HG03571 (cell line): ENCODE measurements at regions not wholly inside any gene's neighbourhood (a gene's known extent, or its start where the extent isn't known, plus 50 kb on each side); places are given as distances from the start of the nearest gene placed in this dataset.
"Not testable (repeated sequence)": the region's sequence is repeated elsewhere in the genome, so short reads cannot be mapped to it uniquely, and the experiment has no call there.

Source experiments
- ATAC-seq: cut with Tn5 transposase; IDR thresholded peaks from one replicate; pipeline ENCODE4 v1.9.1; 2021; ENCODE audit not compliant: unreplicated experiment

DNA sequence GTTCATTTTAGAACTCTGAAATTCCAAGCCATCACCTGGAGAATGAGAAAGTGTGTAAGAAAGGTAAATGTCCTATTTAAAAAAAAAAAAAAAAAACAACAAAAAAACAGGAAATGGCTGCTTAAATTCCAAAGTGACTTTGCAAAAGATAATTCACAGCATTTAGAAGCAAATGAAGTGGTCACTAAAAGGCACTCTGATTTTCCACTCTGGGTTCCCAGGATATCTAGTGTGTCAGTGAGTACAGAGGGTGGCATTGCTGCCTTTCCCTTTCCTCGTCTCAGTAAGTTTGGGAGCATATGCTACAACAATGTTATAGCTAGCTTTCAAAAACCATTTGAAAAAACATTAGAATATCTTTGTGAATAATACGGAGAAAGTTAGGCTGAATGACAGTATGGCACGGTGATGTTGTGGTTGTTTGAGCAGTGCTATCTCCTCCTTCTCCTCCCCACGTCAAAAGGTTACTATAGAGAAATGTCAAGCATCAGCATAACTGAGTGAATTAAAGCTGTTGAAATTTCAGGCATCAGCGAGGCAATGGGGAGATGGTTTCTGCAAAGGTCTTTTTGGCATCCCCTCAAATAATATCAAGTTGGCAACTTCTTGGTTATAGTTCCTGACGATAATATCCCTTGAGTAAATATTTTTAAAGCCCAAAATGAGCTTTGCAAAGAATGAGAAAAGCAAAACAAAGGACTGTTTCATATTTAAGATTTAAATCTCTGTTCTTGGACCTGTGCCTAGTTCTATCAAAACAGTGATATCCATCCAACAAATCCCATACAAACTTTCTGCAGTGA is 164.5 kb upstream of the E2F7 start:
- ATAC-seq = no peak

DNA sequence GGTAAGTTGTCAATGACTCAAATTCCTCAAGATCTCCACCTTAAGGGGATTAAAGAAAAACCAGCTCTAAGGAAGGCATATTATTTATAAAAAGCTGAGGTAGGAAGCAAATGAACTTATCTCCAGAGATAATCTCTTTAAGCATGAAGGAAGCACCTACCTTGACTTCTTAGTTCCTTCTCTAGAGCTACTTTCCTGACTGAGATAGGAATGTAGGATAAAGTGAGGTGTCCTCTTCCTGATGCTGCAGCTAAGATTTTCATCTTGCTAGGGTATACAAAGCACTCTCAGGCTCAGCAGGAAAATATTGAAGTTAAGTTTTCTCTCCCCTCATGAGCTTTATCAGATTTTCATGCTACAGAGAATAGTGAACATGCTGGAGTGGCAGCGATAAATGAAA is 163.0 kb upstream of the E2F7 start:
- ATAC-seq = no peak

DNA sequence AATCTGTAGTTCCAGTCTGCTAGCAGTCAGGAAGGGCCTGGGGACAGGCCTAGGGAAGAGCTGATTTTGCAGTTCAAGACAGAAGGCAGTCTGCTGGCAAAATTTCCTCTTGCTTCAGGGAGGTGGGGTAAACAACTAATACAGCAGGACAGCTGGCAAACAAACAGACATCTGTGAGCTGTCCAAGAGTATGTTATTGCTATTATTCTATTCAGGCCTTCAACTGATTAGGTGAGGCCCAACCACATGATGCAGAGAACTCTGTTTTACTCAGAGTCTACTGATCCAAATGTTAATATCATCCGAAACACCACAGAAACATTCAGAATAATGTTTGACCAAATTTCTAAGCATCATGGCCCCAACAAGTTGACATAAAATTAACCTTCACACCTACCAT is 161.0 kb upstream of the E2F7 start:
- ATAC-seq = no peak

DNA sequence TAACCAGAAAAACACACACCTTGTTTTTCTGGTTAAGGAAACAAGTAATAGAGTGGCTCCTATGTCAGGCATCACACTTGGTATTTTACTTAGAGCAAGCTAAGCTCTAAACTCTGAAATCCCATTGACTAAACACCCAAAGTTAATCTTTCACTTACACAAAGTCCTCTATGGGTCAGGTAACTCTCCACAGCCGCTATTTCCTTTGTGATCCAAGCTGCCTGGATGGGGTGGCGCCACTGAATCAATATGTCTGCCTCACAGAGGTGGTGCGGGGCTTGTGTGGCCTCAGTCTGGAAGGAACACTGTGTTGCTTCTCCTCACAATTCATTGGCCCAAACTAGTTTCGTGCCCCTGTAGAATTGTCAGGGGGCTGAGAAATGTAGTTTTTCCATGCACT is 160.0 kb upstream of the E2F7 start:
- ATAC-seq = no peak

DNA sequence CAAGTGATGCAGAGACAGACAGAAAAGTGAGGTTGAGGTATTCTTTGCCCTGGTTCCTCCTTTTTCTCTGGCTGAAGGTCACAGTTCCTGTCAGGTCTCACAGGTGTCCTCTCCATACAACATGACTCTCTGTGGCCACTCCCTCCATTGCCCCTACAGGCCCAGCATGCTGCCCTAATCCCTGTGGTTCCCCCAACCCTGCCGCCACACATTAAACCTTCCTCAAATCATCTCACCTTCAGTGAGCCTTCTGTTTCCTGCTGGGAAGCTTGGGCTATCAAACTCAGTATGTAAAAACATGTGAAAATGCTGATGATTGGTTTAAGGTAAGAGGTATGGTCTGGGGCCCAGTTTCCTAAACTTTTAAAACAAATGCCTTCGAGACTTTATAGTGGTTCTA is 159.0 kb upstream of the E2F7 start:
- ATAC-seq = no peak

DNA sequence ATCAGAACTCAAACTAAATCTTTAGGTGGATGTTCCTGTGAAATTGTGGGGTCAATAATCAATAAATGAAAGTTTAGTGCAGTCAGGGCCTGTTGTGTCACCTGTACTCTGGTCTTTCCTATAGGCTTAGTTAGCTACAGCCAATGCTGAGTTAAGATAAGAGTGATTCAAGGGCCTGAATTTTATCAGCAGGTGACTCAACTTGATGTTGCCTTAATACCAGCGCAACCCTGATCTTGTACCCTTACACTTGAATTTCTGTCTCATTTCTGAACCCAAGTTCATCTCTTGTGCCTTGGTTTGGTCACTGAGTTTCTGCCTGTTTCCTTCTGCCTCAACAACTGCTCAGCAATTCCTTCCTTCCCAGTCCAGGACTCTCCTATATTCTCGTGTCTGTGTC is 157.0 kb upstream of the E2F7 start:
- no peak for ATAC-seq

DNA sequence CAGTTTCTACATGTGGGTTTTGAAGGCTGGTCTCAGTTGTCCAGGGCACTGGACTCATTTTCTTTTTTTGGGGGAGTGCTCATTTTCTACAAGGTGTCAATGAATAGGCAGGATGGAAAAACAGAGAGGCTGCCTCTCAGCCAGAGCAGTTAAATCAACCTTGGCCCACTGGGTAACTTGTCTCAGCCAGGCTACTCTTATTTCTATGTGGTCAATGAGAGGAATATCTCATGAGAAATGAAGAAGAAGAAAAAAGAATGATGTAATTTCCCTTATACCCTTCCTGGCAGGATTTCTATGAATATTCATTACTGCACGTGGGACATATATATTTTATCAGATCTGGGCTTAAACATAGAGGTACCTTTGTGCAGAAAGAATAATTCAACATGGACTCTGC is 155.2 kb upstream of the E2F7 start:
- no peak for ATAC-seq

DNA sequence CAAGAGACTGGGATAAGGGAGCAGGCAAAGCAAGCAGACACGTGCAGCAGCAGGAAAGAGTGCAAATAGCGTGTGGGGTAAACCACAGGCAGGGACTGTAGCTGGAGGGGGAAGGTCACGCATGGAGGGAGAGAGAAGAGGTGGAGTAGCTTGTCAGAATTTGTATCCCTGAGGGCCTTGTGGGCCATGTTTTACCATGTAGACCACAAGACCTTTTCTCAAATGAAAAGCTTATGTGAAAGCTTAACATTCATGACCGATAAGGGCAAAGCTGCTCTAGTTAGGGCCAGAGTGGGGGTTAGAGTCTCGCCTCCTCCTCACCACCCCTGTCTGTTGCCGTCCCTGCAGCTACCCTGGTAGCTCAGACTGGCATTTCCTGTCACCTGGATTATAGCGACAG is 152.9 kb upstream of the E2F7 start:
- ATAC-seq = no peak

DNA sequence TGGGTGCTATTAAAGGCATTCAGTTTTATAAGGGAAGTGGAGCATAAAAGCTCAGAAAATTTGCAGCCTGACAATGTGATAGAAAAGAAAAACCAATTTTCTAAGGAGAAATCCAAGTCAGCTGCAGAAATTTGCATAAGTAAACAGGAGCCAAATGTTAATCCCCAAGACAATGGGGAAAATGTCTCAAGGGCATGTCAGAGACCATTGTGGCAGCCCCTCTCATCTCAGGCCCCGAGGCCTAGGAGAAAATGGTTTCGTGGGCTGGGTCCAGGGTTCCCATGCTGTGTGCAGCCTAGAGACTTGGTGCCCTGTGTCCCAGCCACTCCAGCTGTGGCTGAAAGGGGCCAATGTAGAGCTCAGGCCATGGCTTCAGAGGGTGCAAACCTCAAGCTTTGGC is 150.8 kb upstream of the E2F7 start:
- ATAC-seq = not testable (repeated sequence)

DNA sequence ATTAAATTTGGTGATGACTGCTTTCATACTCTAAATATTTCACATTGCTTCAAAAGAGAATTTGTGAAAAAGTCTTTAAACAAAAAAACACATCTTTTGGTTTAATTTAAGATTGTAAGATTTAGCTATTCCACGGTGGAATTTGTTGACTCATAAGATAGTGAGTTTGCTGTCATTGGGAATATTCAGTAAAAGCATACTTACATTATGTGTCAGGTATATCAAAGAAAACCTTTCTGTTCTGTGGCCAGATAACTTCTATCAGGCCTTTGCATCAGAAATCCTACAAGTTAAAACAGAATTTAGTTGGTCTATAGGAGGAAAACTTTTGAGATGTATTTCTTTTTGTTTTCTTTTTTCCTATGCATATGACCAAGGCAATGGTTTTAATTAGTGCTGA is 148.8 kb upstream of the E2F7 start:
- no peak for ATAC-seq

DNA sequence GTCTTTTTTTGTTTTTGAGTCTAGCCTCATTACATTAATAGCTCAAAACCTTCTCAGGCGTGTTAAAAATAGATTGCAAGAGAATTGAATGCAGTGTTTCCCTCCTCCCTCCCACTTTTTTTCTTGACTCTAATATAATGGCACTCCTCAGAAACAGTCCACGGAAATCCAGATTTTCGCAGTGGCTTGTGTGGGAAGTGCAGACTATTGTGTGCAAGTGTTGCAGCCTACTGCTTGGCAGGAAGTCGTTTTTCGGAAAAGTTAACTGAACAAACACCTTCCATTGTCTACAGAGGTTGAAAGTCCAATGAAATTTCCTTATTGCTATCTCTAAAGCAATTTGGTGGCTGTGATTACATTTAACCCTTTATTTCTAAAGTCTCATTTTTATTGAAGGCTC is 147.9 kb upstream of the E2F7 start:
- ATAC-seq = no peak

DNA sequence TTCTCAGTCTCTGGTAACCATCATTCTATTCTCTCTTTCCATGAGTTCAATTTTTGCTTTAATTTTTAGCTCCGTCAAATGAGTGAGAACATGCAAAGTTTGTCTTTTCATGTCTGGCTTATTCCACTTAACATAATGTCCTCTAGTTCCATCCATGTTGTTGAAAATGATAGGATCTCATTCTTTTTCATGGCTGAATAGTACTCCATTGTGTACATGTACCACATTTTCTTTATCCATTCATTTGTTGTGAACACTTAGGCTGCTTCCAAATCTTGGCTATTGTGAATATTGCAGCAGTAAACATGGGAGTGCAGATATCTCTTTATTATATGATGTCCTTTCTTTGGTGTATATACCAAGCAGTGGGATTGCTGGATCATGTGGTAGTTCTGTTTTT is 145.4 kb upstream of the E2F7 start:
- ATAC-seq = no peak

DNA sequence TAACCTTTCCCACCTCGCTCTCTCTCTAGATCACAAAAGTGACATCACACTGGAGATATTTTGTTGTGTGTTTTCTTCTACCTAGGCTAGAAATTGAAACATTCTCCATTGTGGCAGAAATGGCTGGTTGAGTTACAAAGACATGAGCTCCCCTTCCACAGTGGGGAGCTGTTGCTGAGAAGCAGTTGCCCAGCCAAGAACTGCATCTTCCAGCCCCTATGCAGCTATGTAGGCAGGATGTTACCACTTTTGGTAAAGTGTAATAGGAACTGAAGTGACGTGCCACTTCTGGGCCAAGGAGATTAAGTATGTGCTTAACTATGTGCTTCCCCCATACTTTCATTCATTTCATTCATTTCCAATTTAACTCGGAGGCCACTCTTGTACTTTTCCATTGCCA is 138.7 kb upstream of the E2F7 start:
- no peak for ATAC-seq

DNA sequence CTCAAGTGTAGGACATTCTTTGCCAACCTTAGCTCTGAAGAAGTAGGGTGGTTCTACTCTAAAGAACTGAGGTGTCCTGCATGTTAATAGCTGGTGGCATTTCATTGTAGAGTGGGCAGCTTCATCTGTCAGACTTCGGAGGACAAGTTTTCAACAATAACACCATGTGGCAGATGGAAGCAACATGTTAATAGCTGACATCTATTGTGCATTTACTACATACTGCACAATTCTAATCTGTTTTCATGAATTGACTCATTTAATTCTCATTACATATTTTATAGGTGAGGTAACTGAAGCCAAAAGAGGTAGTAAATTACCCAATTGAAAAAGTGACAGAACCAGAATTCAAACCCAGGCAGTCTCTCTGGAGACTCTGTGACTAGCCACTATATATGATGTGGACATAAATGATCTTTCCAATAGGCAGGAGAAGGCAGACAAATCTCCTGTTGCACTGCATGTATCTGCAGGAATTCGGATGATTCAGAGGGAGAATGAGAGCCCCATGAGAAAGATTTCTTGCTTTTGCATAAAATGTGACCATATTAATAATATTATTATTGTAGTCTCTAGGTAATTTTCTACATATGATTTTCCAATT is 137.2 kb upstream of the E2F7 start:
- ATAC-seq = no peak

DNA sequence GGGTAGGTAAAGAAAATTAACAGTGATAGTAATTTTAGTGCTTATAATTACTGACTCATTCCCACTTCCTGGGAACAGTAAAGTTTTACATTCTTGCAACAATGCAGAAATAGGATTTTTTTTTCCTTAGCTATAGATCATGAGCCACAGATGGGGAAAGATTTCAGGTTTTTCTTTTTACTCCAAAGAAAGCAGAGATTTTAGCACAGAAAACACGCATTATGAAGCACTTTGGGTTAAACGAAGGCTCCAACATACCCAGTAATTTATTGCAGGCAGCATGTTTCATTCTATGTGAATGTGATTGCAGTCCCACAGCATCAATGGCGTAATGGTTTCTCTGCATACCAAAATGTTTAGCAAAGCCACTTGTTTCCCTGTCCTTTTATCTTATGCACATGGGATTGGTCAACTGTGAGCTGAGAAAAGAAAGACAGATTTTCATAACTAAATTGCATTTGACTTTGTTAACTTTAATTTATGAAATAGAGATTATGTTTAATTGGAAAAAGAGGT is 124.6 kb upstream of the E2F7 start:
- ATAC-seq = no peak

DNA sequence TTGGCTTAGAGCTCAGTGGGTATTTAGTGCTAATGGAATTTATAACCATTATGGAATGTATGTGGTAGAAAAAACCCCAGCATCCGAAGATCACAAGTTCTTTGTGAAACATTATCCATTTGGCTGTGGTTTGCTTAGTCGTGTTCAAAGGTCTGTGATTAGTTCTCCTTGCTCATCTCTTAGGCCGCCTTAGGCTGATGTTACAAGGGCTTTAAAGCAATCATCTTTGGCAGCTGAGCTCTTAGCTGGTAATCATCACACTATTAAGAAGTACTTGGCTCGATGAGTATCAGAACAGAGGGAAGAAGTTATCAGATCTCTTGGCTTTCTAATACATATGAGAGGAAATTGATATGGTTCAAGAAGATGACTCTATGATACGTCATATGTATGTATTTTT is 124.1 kb upstream of the E2F7 start:
- ATAC-seq = no peak

DNA sequence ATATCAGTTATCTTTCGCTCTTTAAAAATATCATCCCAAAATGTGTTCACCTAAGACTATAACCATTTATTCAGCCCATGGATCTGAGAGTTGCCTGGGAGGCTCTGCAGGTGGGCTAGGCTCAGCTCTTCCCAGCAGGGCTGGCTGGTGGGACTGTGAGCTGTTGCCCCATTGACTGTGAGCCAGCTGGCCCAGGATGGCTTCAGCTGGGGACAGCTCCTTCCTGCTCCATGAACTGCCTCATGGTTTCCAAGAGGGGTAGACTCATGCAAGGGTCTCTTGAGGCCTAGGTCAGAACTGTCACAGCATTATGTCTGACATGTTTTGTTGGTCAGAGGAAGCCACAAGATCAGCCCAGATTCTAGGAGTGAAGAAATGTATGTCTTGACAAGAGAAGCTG is 114.1 kb upstream of the E2F7 start:
- no peak for ATAC-seq

DNA sequence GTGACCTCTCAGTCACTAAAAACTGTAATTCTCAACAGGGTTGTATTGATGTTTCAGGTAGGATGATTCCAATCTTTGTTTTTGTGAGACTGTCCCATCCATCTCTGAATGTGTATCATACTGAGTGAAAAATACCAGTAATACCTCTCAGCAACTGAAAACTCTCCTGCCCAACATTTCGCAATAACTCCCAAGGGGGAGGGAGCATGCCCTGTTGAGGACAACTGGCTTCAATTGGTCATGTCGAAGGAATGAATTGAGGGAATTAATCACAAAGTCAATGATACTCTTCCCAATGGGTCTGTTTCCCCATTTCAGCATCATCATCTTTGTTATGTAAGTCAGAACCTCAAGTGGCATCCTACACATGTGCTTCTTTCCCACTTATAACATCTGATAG is 102.4 kb upstream of the E2F7 start:
- ATAC-seq = no peak

DNA sequence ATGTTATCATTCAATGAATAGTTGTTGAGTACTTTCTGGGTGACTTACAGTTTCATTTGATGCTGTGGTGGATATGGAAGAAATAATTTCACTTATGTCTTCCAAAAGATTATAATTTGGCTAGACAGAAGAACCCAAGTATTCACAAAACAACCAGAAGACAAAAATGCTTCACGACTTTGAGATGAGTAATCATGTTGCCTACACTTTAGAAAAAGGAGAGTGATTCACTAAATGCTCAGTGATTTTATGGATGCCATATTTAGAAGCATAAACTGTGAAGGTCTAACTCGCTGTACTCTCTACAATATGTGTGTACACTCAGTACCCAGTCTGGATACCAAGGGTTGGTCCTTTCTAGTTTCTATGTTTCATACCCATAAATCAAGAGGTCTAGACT is 101.3 kb upstream of the E2F7 start:
- no peak for ATAC-seq

DNA sequence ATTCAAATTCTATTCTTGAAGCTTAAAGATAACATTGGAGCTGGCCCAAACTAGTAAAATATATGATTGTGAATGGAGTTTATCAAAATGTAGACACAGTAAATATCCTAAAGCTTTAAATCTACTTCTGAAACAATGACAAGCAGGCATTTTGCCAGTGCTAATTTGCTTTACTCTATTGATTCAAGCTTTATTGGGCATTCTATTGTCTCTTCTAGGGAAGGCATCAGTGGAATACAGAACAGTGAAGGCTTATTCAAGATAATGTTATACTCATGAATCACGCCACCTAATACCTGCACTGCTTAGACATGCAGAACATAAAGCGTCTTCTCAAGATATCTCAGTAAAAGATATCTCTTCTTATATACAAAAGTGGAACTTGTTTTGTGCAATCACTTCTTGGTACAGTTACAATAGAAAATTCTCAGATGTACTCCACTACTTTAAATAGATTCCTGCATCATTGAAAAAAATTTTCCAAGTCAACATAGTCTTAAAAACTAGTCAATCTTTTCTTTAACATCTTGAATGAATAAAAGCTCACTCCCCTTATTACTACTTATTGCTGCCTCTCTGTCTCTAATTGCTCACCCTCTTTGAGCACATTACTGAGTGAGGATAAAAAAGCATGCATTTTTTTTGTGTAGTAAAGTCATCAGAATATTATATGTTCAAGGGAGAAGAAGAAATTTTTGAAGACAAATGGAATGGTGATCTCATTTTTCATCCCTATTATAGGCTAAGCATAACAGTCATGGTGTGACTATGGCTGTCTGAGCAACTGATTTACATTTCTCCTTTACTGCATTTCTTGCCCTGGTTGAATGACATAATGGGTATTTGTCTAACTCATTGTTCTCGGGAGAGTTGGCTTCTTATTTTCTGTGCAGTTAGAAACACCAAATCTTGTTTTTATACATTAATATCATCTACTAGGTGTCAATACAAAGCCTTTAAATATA is 98.0 kb upstream of the E2F7 start:
- ATAC-seq = no peak

DNA sequence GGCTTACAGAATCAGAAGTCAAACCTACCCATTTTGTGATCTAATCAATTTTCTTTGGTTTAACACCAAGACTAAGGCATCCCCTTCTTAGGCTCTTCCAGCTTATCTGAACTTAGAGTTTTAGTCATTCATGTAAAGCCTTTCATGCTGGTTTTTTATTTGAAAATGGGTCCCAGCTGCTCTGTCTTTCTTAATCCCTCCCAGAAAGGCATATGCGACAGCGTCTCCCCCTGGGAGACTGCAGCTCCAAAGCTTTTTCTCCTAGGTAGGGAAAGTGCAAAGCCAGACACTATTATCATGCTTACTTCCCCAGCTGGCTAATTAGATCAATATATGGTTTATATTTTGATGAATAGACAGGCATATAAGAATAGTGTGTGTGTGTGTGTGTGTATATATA is 96.6 kb upstream of the E2F7 start:
- ATAC-seq = no peak

DNA sequence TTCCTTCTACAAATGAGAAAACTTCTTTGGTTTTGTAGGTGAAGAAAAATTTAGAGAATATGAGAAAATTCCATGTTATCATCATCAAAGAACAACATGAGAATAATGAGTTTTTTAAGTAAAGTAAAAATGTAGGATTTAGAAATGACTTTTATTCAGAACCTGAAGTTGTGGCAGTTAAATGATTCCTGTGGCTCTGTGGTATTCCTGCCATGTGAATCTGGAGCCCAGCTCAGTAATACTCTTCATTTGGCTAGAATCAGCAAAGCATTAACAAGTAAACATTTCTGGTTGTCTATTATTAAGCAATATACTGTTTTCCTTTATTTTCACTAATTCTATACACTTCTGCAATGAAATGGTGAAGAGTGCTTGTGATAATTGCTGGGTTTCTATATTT is 95.6 kb upstream of the E2F7 start:
- no peak for ATAC-seq
